GM18508 (cell line): ENCODE measurements at regions not wholly inside any gene's neighbourhood (a gene's known extent, or its start where the extent isn't known, plus 50 kb on each side); places are given as distances from the start of the nearest gene placed in this dataset.

Experiments used
- ATAC-seq: cut with Tn5 transposase; IDR thresholded peaks from one replicate; pipeline ENCODE4 v1.9.1; 2021; ENCODE audit warnings: moderate number of reproducible peaks; ENCODE audit not compliant: insufficient read depth, unreplicated experiment

- ATAC-seq, result no peak
Measured at GRCh38 chr6:137434640-137435039, 59.6 kb downstream of the OLIG3 start.

GRCh38 chr6:137432054-137432611 lies 62.1 kb downstream of the OLIG3 start:
- ATAC-seq, result no peak

- no peak for ATAC-seq
Measured at GRCh38 chr6:137430954-137431353, 63.2 kb downstream of the OLIG3 start.

GRCh38 chr6:137427656-137428290 lies 66.4 kb downstream of the OLIG3 start:
- no peak for ATAC-seq

- no peak for ATAC-seq
Measured at GRCh38 chr6:137426007-137426689, 68.0 kb downstream of the OLIG3 start.

GRCh38 chr6:137424251-137424650 lies 69.9 kb downstream of the OLIG3 start:
- ATAC-seq, result no peak

- ATAC-seq, result no peak
Measured at GRCh38 chr6:137423451-137424168, 70.6 kb downstream of the OLIG3 start.

GRCh38 chr6:137417396-137417795 lies 76.8 kb downstream of the OLIG3 start:
- no peak for ATAC-seq

- no peak for ATAC-seq
Measured at GRCh38 chr6:137416376-137417109, 77.7 kb downstream of the OLIG3 start.

GRCh38 chr6:137415834-137416190 lies 78.4 kb downstream of the OLIG3 start:
- no peak for ATAC-seq

GRCh38 chr6:137415127-137415833 lies 78.9 kb downstream of the OLIG3 start:
- ATAC-seq, result no peak

- ATAC-seq, result no peak
Measured at GRCh38 chr6:137414599-137414998, 79.6 kb downstream of the OLIG3 start.

GRCh38 chr6:137413482-137413881 lies 80.7 kb downstream of the OLIG3 start:
- ATAC-seq, result no peak

GRCh38 chr6:137412562-137412961 lies 81.6 kb downstream of the OLIG3 start:
- no peak for ATAC-seq

- no peak for ATAC-seq
Measured at GRCh38 chr6:137409266-137409777, 84.9 kb downstream of the OLIG3 start.

- ATAC-seq, result no peak
Measured at GRCh38 chr6:137407816-137408215, 86.4 kb downstream of the OLIG3 start.

- no peak for ATAC-seq
Measured at GRCh38 chr6:137405806-137406205, 88.4 kb downstream of the OLIG3 start.

- ATAC-seq, result no peak
Measured at GRCh38 chr6:137403855-137404254, 90.3 kb downstream of the OLIG3 start.

GRCh38 chr6:137403443-137403842 lies 90.8 kb downstream of the OLIG3 start:
- no peak for ATAC-seq
